HCT116 (cell line): ENCODE measurements at regions not wholly inside any gene's neighbourhood (a gene's known extent, or its start where the extent isn't known, plus 50 kb on each side); places are given as distances from the start of the nearest gene placed in this dataset.
A peak's percentile ranks its signal among the peaks of the same experiment; 100 is the strongest.

Experiments
- ATAC-seq: fragments of 200-7000 bp; cut with Tn5 transposase; 2 replicates; pipeline ENCODE4 v1.9.1; 2020; ENCODE audit warnings: mild to moderate bottlenecking, moderate library complexity
- BruUV-seq: library from RNA; stranded (reverse); fragments of 400-500 nt; replicated peaks from 2 replicates; lab custom pipeline; 2021; lab: Mats Ljungman, UMichigan
- CTCF ChIA-PET: fragments of 300-600 bp; sonication (Branson Sonifier 250); formaldehyde crosslinking; loops from one replicate; lab custom pipeline; 2021; ENCODE audit warnings: antibody characterized with exemption; lab: Charles Lee
- POLR2A ChIA-PET: fragments of 300-600, 350-600 bp; sonication (Branson Sonifier 250); formaldehyde crosslinking; loops from one replicate; lab custom pipeline; 2021; ENCODE audit warnings: antibody characterized with exemption; lab: Charles Lee
- RAD21 ChIA-PET, 2 experiments: fragments of 300-600 bp; sonication (Branson Sonifier 250); formaldehyde crosslinking; loops; one replicate each; lab custom pipeline; 2023; ENCODE audit warnings: low total read pairs in 2 of 2; ENCODE audit not compliant: uncharacterized antibody in 2 of 2, unreplicated experiment in 2 of 2, low non-redundant PET in 1 of 2; lab: Charles Lee
- DNase-seq: peaks from one replicate; pipeline ENCODE4 v3.0.0-alpha.2; 2010; ENCODE audit warnings: low read depth, low spot score
- H2AFZ ChIP-seq: fragments of 200-600 bp; shearing (Covaris generic), sonication (generic); 2 replicates; pipeline ENCODE4 v1.6.1; 2017; ENCODE audit warnings: low read depth, mixed run types, mixed read lengths, antibody characterized with exemption, low read length; ENCODE audit not compliant: poor library complexity, severe bottlenecking
- H3K27ac ChIP-seq: 2 replicates; pipeline ENCODE4 v1.5.1; 2012; ENCODE audit warnings: low read depth, low read length
- H3K27me3 ChIP-seq: fragments of 200-600 bp; sonication (generic); 2 replicates; pipeline ENCODE4 v1.6.1; 2016; ENCODE audit warnings: mixed run types, low read length, mixed read lengths; ENCODE audit not compliant: insufficient read depth
- H3K36me3 ChIP-seq, 2 experiments: fragments of 200-500 bp in 1 of 2; fragments of 200-600 bp in 1 of 2; sonication (Bioruptor generic) in 1 of 2; sonication (generic) in 1 of 2; 2 replicates each; pipeline versions ENCODE4 v1.5.1 to v1.6.1; 2014 to 2016; ENCODE audit warnings: low read length in 2 of 2, inconsistent platforms in 1 of 2, mixed read lengths in 1 of 2, mixed run types in 1 of 2; ENCODE audit not compliant: insufficient read depth in 2 of 2, control insufficient read depth in 1 of 2
- H3K4me1 ChIP-seq, 2 experiments: fragments of 200-600 bp in 1 of 2; sonication (generic) in 1 of 2; 2 replicates each; pipeline versions ENCODE4 v1.5.1 to v1.6.1; 2012 to 2017; ENCODE audit warnings: low read length in 2 of 2, inconsistent platforms in 1 of 2, mild to moderate bottlenecking in 1 of 2, mixed read lengths in 1 of 2, mixed run types in 1 of 2, moderate library complexity in 1 of 2; ENCODE audit not compliant: insufficient read depth in 2 of 2, control insufficient read depth in 1 of 2
- H3K4me2 ChIP-seq: fragments of 200-600 bp; sonication (generic); 2 replicates; pipeline ENCODE4 v1.6.1; 2017; ENCODE audit warnings: mixed run types, low read length, mixed read lengths
- H3K4me3 ChIP-seq, 2 experiments: fragments of 200-600 bp in 1 of 2; sonication (generic) in 1 of 2; replicated peaks in 1 of 2; 2 replicates each; pipeline ENCODE4 v1.5.1; 2011 to 2016; ENCODE audit warnings: low read length in 2 of 2, control low read depth in 1 of 2, low read depth in 1 of 2, mild to moderate bottlenecking in 1 of 2, mixed read lengths in 1 of 2, mixed run types in 1 of 2
- H3K79me2 ChIP-seq: fragments of 200-600 bp; sonication (generic); 2 replicates; pipeline ENCODE4 v1.6.1; 2017; ENCODE audit warnings: mild to moderate bottlenecking, mixed run types, low read length, moderate library complexity, mixed read lengths; ENCODE audit not compliant: insufficient read depth
- H3K9ac ChIP-seq: fragments of 200-600 bp; sonication (generic); 2 replicates; pipeline ENCODE4 v1.6.1; 2016; ENCODE audit warnings: low read length, mixed read lengths
- H3K9me2 ChIP-seq: fragments of 200-600 bp; sonication (generic), shearing (Covaris generic); 2 replicates; pipeline ENCODE4 v1.6.1; 2017; ENCODE audit warnings: mixed run types, mild to moderate bottlenecking, moderate library complexity; ENCODE audit not compliant: insufficient read depth
- H3K9me3 ChIP-seq, 2 experiments: fragments of 200-500 bp in 1 of 2; fragments of 200-600 bp in 1 of 2; sonication (Bioruptor generic) in 1 of 2; sonication (generic) in 1 of 2; 2 replicates each; pipeline ENCODE4 v1.6.1; 2014 to 2017; ENCODE audit warnings: low read length in 2 of 2, mixed read lengths in 2 of 2, inconsistent platforms in 1 of 2, low read depth in 1 of 2, mild to moderate bottlenecking in 1 of 2, mixed run types in 1 of 2, moderate library complexity in 1 of 2; ENCODE audit not compliant: control insufficient read depth in 1 of 2, insufficient read depth in 1 of 2
- H4K20me1 ChIP-seq: fragments of 200-600 bp; sonication (generic), shearing (Covaris generic); 2 replicates; pipeline ENCODE4 v1.6.1; 2017; ENCODE audit warnings: mixed run types, mild to moderate bottlenecking, moderate library complexity; ENCODE audit not compliant: insufficient read depth
- EGR1 ChIP-seq: IDR thresholded peaks from 2 replicates; pipeline ENCODE4 v1.6.1; 2012; ENCODE audit warnings: low read depth
- FOSL1 ChIP-seq: IDR thresholded peaks from 2 replicates; pipeline ENCODE4 v1.6.1; 2012; ENCODE audit warnings: low read depth
- MAX ChIP-seq: IDR thresholded peaks from 2 replicates; pipeline ENCODE4 v1.6.1; 2012
- POLR2A ChIP-seq: IDR thresholded peaks from 2 replicates; pipeline ENCODE4 v1.7.0; 2011; ENCODE audit warnings: borderline replicate concordance; ENCODE audit not compliant: insufficient read depth, insufficient read length; ENCODE audit errors: extremely low read depth
- REST ChIP-seq: IDR thresholded peaks from 2 replicates; pipeline ENCODE4 v1.6.1; 2012; ENCODE audit warnings: low read depth
- SP1 ChIP-seq: IDR thresholded peaks from 2 replicates; pipeline ENCODE4 v1.6.1; 2012; ENCODE audit warnings: low read depth
- ZBTB33 ChIP-seq: IDR thresholded peaks from 2 replicates; pipeline ENCODE4 v1.6.1; 2011; ENCODE audit warnings: mild to moderate bottlenecking, low read length, moderate library complexity; ENCODE audit not compliant: insufficient replicate concordance; ENCODE audit errors: extremely low read depth
- ZFX ChIP-seq: fragments of 450-650 bp; IDR thresholded peaks from 2 replicates; pipeline ENCODE4 v1.6.1; 2017
- ZNF274 ChIP-seq: fragments of 200-500 bp; sonication (Bioruptor generic); IDR thresholded peaks from 2 replicates; pipeline ENCODE4 v1.6.1; 2014; ENCODE audit warnings: mild to moderate bottlenecking, low read depth, low read length, inconsistent platforms
- intact Hi-C: fragments of 100-400 bp; cut with micrococcal nuclease; formaldehyde crosslinking; loops from 2 replicates; pipeline ENCODE4 v1.10.0; 2022

GRCh38 chr15:95559875-95560394, 770.6 kb upstream of the NR2F2 start (continued):
- TF ChIP-seq ZBTB33 (no peak), EGR1 (no peak), SP1 (peak; percentile 69), REST (no peak), MAX (peak; percentile 96)

GRCh38 chr15:95561463-95561862, 769.0 kb upstream of the NR2F2 start:
- no peaks in the 10 kb centered on the region for H4K20me1 ChIP-seq
- DNase-seq (no peak), ATAC-seq (no peak)
- H3K9me3 ChIP-seq = no peaks in the 10 kb centered on the region
- ChIA-PET POLR2A (no interaction called here), CTCF (no interaction called here), RAD21 (no interaction called here)
- H3K79me2 ChIP-seq = no peaks in the 10 kb centered on the region
- BruUV-seq = no TSS peak
- no peak overlapping the region for H3K4me3 ChIP-seq
- H3K4me1 ChIP-seq = peaks cover 27 to 38% of the 10 kb centered on the region in 2 experiments
- H3K4me2 ChIP-seq = no peak overlapping the region
- peak overlapping the region; percentile 43 for H2AFZ ChIP-seq
- intact Hi-C loops = no loop called here
- no peak overlapping the region for H3K27ac ChIP-seq
- H3K9ac ChIP-seq = no peak overlapping the region
- no peaks in the 10 kb centered on the region for H3K9me2 ChIP-seq
- H3K27me3 ChIP-seq = no peaks in the 10 kb centered on the region
- TF ChIP-seq FOSL1 (no peak), REST (no peak), POLR2A (no peak), ZNF274 (no peak), ZFX (no peak)
- H3K36me3 ChIP-seq = no peaks in the 10 kb centered on the region
